ENCODE measurements at regions not wholly inside any gene's neighbourhood (a gene's known extent, or its start where the extent isn't known, plus 50 kb on each side); places are given as distances from the start of the nearest gene placed in this dataset.

GRCh38 chr2:131828164-131828561 lies 300.5 kb downstream of the CCDC74A start:
- TF ChIP-seq CTCF (IDR thresholded peaks at IDR 0.05), result no peak
- TF ChIP-seq POLR2A (IDR thresholded peaks at IDR 0.05), result no peak

All from prostate gland (tissue), 2 donors.